Tibial artery (tissue), 4 donors: ENCODE measurements at regions not wholly inside any gene's neighbourhood (a gene's known extent, or its start where the extent isn't known, plus 50 kb on each side); places are given as distances from the start of the nearest gene placed in this dataset.

ENCODE experiments used
- DNase-seq, 2 donors: peaks; one replicate each; pipeline ENCODE4 v3.0.0-alpha.2; 2019
- H3K27ac ChIP-seq, 2 donors: fragments of 200-600 bp; sonication (generic) in 1 of 2; 1 replicate in 1 of 2; 2 replicates in 1 of 2; pipeline ENCODE4 v1.5.1; 2018 to 2019; ENCODE audit warnings: mild to moderate bottlenecking in 1 of 2
- H3K27me3 ChIP-seq, 2 donors: fragments of 200-600 bp; sonication (generic) in 1 of 2; one replicate each; pipeline versions ENCODE4 v1.5.1 to v1.6.0; 2016 to 2019
- H3K36me3 ChIP-seq, 3 donors: fragments of 200-600 bp; sonication (generic) in 2 of 3; one replicate each; pipeline ENCODE4 v1.5.1; 2016 to 2019; ENCODE audit warnings: mild to moderate bottlenecking in 2 of 3
- H3K4me1 ChIP-seq, 4 donors: fragments of 200-600 bp; sonication (generic) in 2 of 4; 1 replicate in 3 of 4; 2 replicates in 1 of 4; pipeline ENCODE4 v1.5.1; 2016 to 2019
- H3K4me3 ChIP-seq, 2 donors: fragments of 200-600 bp; sonication (generic) in 1 of 2; 1 replicate in 1 of 2; 2 replicates in 1 of 2; pipeline ENCODE4 v1.5.1; 2018 to 2019; ENCODE audit warnings: mild to moderate bottlenecking in 2 of 2
- H3K9me3 ChIP-seq, 3 donors: fragments of 200-600 bp; sonication (generic) in 1 of 3; one replicate each; pipeline ENCODE4 v1.5.1; 2016 to 2019
- intact Hi-C: fragments of 100-400 bp; cut with DNase I; formaldehyde crosslinking; loops from one replicate; pipeline ENCODE4 v1.15.0; 2023; ENCODE audit warnings: low total_unique reads
- TF ChIP-seq, protein P1 (sequence below), 2 experiments: fragments of 200-600 bp in 1 of 2; fragments of 450-650 bp in 1 of 2; IDR thresholded peaks; one replicate each; pipeline ENCODE4 v1.5.1; 2017 to 2019; ENCODE audit warnings: antibody characterized with exemption in 2 of 2, mild to moderate bottlenecking in 1 of 2, moderate library complexity in 1 of 2

DNA sequence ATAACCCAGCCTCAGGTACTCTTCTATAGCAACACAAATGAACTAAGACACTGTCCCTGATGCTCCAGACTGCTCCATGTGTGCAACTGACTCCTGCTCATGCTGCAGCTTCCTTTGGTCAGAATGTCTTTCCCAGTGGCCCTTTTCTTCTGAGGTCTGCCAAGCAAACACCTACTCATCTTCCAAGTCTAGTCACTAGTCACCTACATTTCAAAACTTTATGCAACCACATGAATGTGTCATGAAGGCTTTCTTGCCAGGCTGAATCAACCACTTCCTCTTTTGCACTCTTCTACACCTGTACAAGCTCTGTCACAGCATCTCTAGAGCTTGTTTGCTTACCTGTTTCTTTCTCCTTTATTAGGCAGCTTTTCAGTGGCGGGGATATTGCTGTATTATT lies 75.8 kb downstream of the LSMEM1 start:
- H3K4me3 ChIP-seq: no peak overlapping the region
- H3K9me3 ChIP-seq: no peaks in the 10 kb centered on the region
- TF ChIP-seq, protein P1, sequence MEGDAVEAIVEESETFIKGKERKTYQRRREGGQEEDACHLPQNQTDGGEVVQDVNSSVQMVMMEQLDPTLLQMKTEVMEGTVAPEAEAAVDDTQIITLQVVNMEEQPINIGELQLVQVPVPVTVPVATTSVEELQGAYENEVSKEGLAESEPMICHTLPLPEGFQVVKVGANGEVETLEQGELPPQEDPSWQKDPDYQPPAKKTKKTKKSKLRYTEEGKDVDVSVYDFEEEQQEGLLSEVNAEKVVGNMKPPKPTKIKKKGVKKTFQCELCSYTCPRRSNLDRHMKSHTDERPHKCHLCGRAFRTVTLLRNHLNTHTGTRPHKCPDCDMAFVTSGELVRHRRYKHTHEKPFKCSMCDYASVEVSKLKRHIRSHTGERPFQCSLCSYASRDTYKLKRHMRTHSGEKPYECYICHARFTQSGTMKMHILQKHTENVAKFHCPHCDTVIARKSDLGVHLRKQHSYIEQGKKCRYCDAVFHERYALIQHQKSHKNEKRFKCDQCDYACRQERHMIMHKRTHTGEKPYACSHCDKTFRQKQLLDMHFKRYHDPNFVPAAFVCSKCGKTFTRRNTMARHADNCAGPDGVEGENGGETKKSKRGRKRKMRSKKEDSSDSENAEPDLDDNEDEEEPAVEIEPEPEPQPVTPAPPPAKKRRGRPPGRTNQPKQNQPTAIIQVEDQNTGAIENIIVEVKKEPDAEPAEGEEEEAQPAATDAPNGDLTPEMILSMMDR (IDR thresholded peaks at IDR 0.05): no peak
- intact Hi-C loops: loop anchor here (10.0 kb wide), 1 partner anchor 868 kb away; no protein-coding TSS in a partner anchor
- H3K4me1 ChIP-seq: no peaks in the 10 kb centered on the region
- DNase-seq: no peak
- H3K27me3 ChIP-seq: no peaks in the 10 kb centered on the region
- H3K36me3 ChIP-seq: no peaks in the 10 kb centered on the region
- no peak overlapping the region for H3K27ac ChIP-seq

DNA sequence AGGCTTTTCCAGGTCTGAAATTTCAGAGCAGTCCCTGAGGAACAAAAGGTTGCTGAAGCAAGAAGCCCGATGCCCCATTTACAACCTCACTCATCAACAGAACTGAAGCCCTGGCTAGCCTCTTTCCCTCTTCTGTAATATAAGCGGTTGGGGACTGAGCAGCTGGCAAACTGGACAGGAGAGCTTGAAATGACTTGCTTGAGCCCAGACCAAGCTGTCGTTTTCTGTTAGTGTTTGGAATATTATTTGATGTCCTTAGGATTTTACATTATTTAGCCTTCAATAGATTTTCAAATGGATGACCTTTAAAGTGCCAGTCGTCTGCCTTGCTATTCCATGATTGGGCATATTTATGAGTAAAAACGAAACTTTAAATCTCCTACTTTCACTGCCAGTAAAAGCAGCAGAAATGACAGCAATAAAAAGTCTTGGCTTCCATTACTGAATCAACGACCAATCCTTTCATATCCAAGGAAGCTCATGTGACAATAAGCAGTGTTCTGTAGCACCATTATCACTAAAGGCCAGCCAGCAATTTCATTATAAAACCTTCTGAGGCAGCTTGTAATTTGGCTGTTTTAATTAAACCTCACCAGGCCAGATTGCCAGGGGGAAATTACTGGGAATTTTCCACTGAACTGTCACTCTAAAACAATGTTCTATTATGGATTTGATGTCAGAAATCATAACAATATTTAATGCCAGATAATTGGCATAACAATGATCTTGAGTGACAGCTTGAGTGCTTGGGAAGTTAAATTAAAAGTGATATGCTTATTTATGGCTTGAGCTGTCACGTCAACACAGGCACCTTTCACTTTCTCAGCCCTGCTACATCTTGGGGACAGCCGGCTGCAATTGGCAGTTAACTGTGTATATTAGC lies 85.9 kb downstream of the LSMEM1 start:
- intact Hi-C loops: no loop called here
- peak overlapping the region in 1 of 2 donors; percentile 10 for H3K4me3 ChIP-seq
- no peaks in the 10 kb centered on the region for H3K27me3 ChIP-seq
- H3K9me3 ChIP-seq: no peaks in the 10 kb centered on the region
- H3K4me1 ChIP-seq: peaks cover 0 to 4% (median 0%) of the 10 kb centered on the region in 4 donors
- no peak for DNase-seq
- H3K36me3 ChIP-seq: no peaks in the 10 kb centered on the region
- TF ChIP-seq, protein P1 (IDR thresholded peaks at IDR 0.05): no peak
- H3K27ac ChIP-seq: no peak overlapping the region

DNA sequence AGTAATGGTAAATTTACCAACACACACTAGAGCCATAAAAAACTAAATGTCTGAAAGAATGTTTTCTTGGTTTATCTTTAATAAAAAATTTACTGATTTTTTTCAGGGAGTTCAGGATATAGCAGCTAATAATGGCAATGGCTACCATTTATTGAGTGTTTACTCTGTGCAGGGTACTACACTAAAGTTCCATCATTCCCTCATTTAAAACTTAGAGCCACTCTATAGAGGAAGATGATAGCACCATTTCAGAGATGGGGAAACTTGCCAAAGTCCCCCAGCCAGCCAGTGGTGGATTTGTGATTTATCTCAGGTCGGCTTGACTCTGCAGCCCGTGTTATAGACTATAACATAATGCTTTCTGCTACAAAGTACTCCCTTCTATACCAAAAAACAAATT lies 86.6 kb downstream of the LSMEM1 start:
- no peak overlapping the region for H3K27ac ChIP-seq
- peaks cover 0 to 4% (median 0%) of the 10 kb centered on the region in 4 donors for H3K4me1 ChIP-seq
- TF ChIP-seq, protein P1 (IDR thresholded peaks at IDR 0.05): no peak
- no peaks in the 10 kb centered on the region for H3K9me3 ChIP-seq
- H3K27me3 ChIP-seq: no peaks in the 10 kb centered on the region
- no peak for DNase-seq
- no peaks in the 10 kb centered on the region for H3K36me3 ChIP-seq
- intact Hi-C loops: no loop called here
- no peak overlapping the region for H3K4me3 ChIP-seq

DNA sequence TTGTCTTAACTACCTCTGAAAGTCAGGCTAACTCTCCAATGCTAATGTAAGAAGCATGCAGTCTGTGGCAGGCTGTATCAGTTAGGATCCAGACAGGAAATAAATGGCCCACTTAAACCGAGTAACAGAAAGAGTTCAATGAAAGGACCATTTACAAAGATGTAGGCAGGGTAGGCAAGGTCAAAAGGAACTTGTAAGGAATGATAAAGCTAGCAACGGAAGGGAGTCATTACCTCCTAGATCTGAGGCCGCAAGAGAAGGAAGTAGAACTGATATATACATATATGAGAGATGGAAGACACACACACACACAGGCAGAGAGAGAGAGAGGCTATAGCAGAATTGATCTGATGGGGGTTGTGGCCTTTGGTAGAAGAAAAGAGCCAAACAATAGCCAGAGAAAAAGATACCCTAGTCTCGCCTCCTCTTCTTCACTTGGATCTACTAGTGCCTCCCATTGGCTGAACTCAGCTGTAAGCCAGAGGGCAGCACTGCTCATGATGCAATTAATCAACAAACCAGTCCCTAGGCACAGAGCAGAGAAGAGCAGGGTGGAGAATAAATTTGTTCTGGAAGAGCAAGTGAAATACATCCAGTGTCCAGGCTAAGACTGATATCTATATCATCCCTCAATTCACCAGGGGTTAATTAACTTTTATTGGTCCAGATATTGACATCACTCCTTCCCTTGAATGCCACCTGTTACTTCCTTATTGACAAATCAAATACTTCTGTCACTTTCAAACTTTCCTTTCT lies 91.2 kb downstream of the LSMEM1 start:
- intact Hi-C loops: no loop called here
- H3K9me3 ChIP-seq: no peaks in the 10 kb centered on the region
- no peaks in the 10 kb centered on the region for H3K36me3 ChIP-seq
- H3K4me1 ChIP-seq: peaks cover 0 to under 1% (median 0%) of the 10 kb centered on the region in 4 donors
- TF ChIP-seq, protein P1 (IDR thresholded peaks at IDR 0.05): no peak
- no peak for DNase-seq
- no peaks in the 10 kb centered on the region for H3K27me3 ChIP-seq
- H3K4me3 ChIP-seq: no peak overlapping the region
- H3K27ac ChIP-seq: no peak overlapping the region

DNA sequence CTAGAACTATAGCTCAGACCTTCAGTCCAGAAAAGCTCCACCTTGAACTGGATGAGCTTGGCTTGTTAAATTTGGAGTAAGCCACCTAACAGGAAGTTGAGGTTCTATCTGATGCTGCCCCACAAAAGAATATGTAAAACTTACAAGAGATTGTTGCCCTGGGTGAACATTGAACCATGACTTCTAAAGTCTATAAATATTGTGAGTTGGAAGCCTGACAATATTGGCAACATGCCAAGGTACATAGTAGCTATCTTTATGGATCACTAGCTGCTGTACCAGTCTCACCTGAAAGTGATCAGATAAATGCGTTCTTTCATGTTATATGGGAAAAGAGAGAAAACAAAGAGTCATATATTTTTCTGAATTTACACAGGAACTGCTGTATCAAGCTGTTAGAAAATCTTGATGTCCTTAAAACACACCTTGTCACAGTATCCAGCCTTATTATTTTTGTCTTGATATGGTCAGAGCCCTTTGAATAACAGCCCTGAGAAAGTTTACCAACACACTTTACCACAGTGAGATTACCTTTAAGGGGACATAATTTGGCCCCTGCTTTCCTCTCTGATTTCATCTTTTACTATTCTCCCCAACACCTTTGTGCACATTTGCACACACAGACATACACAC lies 92.0 kb downstream of the LSMEM1 start:
- no peak for DNase-seq
- Histone ChIP-seq H3K27ac (no peak overlapping the region), H3K4me1 (no peaks in the 10 kb centered on the region), H3K36me3 (no peaks in the 10 kb centered on the region), H3K27me3 (no peaks in the 10 kb centered on the region), H3K9me3 (no peaks in the 10 kb centered on the region), H3K4me3 (no peak overlapping the region)
- TF ChIP-seq, protein P1 (IDR thresholded peaks at IDR 0.05): no peak
- intact Hi-C loops: no loop called here
